ENCODE measurements at regions not wholly inside any gene's neighbourhood (a gene's known extent, or its start where the extent isn't known, plus 50 kb on each side); places are given as distances from the start of the nearest gene placed in this dataset.

DNA sequence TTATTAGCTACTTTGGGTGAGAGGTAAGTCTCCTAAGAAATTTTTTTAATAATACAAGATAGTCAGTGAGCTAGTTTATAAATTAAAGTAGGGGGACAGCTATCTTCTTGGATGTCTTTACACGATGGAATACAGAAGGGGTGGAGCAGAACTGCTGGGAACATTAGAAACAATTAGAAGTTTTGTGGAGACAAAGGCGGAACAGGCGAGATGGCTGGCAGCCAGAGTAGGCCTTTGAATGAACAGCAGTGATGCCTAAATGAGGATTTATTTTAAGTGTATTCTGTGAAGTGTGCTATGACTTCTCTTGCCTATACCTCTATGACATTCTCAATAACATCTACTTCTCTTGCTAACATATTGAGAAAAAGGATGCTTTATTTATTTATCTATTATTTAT, 1345.3 kb upstream of the SEL1L start:
- TF ChIP-seq, protein P1, sequence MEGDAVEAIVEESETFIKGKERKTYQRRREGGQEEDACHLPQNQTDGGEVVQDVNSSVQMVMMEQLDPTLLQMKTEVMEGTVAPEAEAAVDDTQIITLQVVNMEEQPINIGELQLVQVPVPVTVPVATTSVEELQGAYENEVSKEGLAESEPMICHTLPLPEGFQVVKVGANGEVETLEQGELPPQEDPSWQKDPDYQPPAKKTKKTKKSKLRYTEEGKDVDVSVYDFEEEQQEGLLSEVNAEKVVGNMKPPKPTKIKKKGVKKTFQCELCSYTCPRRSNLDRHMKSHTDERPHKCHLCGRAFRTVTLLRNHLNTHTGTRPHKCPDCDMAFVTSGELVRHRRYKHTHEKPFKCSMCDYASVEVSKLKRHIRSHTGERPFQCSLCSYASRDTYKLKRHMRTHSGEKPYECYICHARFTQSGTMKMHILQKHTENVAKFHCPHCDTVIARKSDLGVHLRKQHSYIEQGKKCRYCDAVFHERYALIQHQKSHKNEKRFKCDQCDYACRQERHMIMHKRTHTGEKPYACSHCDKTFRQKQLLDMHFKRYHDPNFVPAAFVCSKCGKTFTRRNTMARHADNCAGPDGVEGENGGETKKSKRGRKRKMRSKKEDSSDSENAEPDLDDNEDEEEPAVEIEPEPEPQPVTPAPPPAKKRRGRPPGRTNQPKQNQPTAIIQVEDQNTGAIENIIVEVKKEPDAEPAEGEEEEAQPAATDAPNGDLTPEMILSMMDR (IDR thresholded peaks at IDR 0.05): no peak
- TF ChIP-seq POLR2A (IDR thresholded peaks at IDR 0.05): no peak
